Transverse colon (tissue), 4 donors: ENCODE measurements at regions not wholly inside any gene's neighbourhood (a gene's known extent, or its start where the extent isn't known, plus 50 kb on each side); places are given as distances from the start of the nearest gene placed in this dataset.

Experiments
- CTCF ChIP-seq, 5 experiments: fragments of 200-600 bp in 3 of 5; fragments of 450-650 bp in 2 of 5; sonication (generic) in 3 of 5; IDR thresholded peaks; 1 replicate in 2 of 5; 2 replicates in 3 of 5; pipeline ENCODE4 v1.5.1; 2016 to 2017; ENCODE audit warnings: antibody characterized with exemption in 5 of 5, inconsistent platforms in 3 of 5, mild to moderate bottlenecking in 2 of 5, moderate library complexity in 1 of 5
- POLR2A ChIP-seq: fragments of 450-650 bp; IDR thresholded peaks from one replicate; pipeline ENCODE4 v1.6.1; 2016; ENCODE audit warnings: antibody characterized with exemption, mild to moderate bottlenecking, moderate library complexity
- POLR2AphosphoS5 ChIP-seq, 3 donors: sonication (generic); formaldehyde crosslinking; IDR thresholded peaks; one replicate each; pipeline ENCODE4 v1.6.1; 2016; ENCODE audit warnings: antibody characterized with exemption in 3 of 3

- no peak for TF ChIP-seq CTCF (IDR thresholded peaks at IDR 0.05)
- TF ChIP-seq POLR2AphosphoS5 (IDR thresholded peaks at IDR 0.05), result no peak
- no peak for TF ChIP-seq POLR2A
Measured at GRCh38 chr6:54633601-54634000, 213.0 kb upstream of the FAM83B start.
